Mucosa of gallbladder (tissue), 1 donor: ENCODE measurements at regions not wholly inside any gene's neighbourhood (a gene's known extent, or its start where the extent isn't known, plus 50 kb on each side); places are given as distances from the start of the nearest gene placed in this dataset.
"Not testable (repeated sequence)": the region's sequence is repeated elsewhere in the genome, so short reads cannot be mapped to it uniquely, and the experiment has no call there.

Source experiments
- DNase-seq: peaks from one replicate; pipeline ENCODE4 v3.0.0-alpha.2; 2020; ENCODE audit warnings: low spot score
- donor health status: DM: no; HTN: no; CAD: no.

DNA sequence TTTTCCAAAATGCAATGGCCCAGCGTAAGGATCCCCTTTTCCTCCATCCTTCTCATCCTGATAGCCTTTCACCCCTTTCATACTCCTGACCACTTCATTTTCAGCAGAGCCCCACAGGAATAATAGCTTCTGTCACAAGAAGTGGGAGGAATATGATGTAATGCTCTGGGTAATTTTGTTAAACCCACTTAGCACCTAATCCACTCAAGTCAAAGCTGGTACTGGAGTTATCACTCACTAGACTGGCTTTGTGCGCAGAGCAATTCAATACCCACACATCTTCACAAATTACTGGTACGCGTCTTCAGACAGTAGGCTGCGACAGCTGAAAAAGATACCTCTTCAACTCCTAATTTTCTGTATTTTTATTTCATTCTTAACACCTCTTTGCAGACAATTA, 2232.8 kb upstream of the WWC1 start:
- DNase-seq: no peak

DNA sequence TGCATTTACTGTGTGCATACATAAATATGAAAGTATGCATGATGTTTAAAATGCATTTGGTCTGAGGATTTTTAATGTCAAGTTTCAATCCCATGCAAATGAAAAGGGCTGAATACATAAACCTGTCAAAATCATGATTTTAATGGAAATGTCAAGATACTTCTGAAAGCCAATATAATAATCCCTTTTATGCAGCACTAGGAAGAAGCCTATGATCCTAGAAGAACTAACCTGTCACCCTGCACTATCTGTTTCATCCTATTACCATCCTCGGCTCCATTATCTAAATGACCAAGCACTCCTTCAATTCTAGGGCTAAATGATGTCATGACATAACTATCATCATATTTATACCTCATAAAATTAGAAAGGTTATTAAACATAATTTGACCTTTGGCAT, 2229.4 kb upstream of the WWC1 start:
- no peak for DNase-seq

GRCh38 chr5:166062719-166063118, 2228.7 kb upstream of the WWC1 start:
- DNase-seq: no peak

- DNase-seq: no peak
Observed at GRCh38 chr5:166063261-166063660, 2228.2 kb upstream of the WWC1 start.

GRCh38 chr5:166068547-166069335, 2222.7 kb upstream of the WWC1 start:
- no peak for DNase-seq

- DNase-seq: no peak
Observed at GRCh38 chr5:166073901-166074581, 2217.4 kb upstream of the WWC1 start.

- DNase-seq: no peak
Observed at GRCh38 chr5:166074582-166075481, 2216.6 kb upstream of the WWC1 start.

DNA sequence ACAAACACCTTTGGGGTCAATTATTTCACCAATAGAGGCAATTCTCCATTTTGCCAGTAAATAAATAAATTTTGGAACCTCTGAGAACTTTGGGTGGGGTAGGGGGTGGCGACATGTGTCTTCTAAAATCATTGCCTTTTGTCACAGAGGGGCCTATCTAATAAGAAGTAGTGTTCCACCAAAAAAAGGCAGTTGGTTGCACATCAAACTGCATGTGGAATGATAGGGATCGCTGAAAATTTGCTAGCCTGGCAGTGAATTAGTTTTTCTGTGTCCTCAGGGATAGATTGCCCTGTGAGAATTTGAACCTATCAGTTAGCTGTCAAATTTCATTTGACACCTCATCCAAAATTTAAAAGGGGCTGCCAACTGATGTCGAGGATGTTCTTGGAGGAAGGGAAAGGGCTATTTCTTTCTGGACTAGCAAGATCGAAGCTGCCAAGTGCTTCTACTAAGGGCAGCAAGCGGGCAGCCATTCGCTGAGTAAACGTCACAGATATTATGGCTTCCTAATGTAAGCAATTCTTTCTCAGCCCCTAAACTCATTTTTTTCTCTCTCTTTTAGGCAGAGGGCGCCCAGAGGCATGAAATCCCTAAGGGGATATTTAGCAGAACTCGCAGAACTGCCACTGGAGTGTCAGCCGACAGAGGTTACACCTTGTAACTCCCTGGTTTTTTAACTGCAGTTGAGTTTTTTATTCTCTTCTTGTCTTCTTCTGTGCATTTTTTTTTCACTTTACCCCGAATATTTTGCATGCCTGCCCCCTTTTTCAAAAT, 2208.1 kb upstream of the WWC1 start:
- DNase-seq: no peak

- DNase-seq: no peak
Observed at GRCh38 chr5:166086568-166086967, 2204.9 kb upstream of the WWC1 start.

DNA sequence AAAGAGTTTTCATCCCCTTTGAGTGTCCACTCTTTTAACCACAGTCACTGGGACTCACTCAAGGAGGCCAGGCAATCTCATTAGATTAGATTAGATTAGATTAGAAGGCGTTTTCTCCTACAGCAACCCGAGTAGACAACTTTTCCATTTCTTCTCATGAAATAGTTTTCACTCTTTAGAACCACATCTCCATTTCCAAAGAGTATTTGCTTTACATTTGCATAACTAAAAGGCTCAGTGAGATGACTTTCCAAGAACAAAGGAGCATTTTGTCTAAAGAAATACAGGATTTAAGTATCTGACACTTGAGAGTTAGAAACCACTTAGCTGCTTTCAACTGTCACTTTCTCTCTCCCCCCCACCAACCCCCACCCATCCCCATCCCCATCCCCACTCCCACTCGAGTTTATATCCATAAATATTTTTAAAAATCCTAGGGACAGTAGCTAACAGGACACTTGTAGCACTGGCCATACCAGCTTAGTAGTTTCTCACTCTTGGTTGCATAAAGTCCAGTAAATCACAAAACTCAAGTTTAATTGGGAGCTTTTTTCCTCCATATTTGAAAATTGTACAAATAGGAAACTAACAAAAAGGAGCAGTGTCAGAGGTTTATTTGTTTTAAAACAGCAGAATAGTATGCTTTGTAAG, 2202.9 kb upstream of the WWC1 start:
- DNase-seq: no peak

DNA sequence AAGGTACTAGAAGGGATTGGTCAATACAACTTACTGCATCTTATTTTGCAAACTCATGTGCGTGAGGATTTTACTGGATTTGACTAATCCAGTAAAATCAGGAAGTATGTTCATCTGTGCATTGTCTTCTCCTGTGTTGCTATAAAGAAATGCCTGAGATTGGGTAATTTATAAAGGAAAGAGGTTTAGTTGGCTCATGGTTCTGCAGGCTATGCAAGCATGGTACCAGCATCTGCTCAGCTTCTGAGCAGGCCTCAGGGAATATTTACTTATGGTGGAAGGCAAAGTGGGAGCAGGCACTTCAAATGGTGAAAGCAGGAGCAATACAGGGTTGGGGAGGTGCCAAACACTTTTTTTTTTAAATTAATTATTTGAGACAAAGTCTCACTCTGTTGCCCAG, 2199.5 kb upstream of the WWC1 start:
- no peak for DNase-seq

DNA sequence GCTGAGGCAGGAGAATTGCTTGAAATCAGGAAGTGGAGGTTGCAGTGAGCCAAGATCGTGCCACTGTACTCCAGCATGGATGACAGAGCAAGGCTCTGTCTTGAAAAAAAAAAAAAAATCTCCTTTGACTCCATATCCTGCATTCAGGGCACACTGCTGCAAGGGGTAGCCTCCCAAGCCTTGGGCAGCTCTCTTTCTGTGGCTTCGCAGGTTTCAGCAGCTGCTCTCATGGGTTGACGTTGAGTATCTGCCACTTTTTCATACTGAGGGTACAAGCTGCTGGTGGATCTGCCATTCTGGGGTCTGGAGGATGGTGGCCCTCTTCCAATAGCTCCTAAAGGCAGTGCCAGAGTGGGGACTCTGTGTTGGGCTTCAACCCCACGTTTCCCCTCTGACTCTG, 2198.1 kb upstream of the WWC1 start:
- DNase-seq: no peak

DNA sequence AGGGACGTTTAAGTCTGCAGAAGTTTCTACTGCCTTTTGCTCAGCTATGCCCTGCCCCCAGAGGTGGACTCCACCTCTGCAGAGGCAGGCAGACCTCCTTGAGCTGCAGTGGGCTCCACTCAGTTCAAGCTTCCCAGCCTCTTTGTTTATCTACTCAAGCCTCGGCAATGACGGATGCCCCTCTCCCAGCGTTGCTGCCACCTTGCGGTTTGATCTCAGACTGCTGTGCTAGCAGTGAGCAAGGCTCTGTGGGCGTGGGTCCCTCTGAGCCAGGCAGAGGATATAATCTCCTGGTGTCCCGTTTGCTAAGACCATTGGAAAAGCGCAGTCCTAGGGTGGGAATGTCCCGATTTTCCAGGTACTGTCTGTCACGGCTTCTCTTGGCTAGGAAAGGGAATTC, 2188.5 kb upstream of the WWC1 start:
- DNase-seq: no peak

GRCh38 chr5:166111021-166111420, 2180.4 kb upstream of the WWC1 start:
- DNase-seq: no peak

- DNase-seq: no peak
Observed at GRCh38 chr5:166117072-166118066, 2174.1 kb upstream of the WWC1 start.

DNA sequence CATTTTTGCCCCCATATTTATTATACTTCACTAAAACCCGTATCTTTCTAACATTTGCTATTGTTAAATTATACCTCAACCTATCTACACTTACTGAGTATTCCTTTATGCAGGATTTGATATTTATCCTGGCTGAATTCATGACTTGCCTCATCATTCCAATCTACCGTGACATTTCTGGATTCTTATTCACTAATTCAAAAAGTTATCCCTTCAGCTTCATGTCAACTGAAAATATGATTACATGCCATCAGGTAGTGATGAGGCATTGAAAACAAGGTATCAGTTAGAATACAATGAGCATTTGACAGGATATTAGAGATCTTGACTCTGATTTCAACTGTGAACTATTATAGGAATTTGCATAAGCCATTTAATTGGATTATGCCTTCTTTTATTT, 2171.9 kb upstream of the WWC1 start:
- no peak for DNase-seq

DNA sequence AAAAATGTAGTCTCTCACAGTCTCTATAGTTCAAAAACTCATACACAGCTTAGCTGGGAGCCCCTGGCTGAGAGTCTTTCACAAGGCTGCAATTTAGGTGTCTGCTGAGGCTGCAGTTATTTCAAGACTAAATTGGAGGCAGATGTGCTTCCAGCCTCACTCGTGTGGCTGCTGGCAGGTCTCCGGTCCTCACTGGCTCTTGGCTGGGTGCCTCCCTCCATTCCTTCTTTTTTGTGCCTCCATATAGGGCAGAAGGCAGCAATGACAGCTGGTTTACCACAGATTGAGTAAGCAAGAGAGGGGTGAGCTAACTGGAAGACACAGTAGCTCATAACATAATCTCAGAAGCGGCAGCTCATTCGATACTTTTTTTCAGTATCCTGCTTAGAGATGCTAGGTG, 2167.7 kb upstream of the WWC1 start:
- DNase-seq: no peak

DNA sequence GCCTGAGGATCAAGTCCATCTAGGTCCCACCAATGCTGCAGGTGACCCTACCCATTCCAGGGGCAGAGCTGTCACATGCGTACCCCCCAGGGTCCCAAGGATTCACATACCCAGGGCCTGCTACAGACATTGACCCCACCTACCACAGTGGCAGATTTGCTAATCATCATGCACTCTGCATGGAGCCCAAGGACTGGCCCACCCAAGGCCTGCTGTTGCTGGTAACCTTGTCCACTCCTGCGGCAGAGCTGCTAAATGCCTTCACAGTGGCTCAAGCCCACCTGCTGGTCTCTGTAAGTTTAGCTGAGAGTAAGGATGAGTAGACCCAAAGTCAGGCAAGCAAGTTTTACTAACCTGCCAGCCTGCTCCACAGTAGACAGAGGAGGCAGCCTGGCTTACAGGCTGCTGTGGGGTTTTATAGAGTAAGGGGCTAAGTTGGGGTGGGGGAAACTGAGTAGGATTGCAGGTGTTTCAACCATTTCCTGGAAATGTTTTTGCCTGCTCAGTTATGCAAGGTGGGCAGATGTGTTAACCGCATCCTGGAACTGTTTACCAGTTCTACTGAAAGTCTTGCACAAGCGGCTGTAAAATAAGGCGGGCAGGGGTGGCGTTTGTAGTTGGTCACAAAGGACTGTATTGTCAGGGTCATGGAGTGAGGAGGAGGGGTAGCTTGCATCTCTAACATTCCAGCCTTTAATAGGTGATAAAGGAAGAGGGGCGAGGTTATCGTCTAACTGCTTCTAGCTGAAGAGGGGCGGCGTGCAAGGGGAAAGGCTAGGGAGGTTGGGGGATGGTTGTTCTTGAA, 2163.5 kb upstream of the WWC1 start:
- no peak for DNase-seq

DNA sequence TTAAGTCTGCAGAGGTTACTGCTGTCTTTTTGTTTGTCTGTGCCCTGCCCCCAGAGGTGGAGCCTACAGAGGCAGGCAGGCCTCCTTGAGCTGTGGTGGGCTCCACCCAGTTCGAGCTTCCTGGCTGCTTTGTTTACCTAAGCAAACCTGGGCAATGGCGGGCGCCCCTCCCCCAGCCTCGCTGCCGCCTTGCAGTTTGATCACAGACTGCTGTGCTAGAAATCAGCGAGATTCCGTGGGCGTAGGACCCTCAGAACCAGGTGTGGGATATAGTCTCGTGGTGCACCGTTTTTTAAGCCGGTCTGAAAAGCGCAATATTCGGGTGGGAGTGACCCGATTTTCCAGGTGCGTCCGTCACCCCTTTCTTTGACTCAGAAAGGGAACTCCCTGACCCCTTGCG, 2146.3 kb upstream of the WWC1 start:
- DNase-seq: not testable (repeated sequence)
